KMS-11 (cell line): ENCODE measurements at regions not wholly inside any gene's neighbourhood (a gene's known extent, or its start where the extent isn't known, plus 50 kb on each side); places are given as distances from the start of the nearest gene placed in this dataset.

Experiments
- H2AFZ ChIP-seq: fragments of 200-600 bp; sonication (generic); 2 replicates; pipeline ENCODE4 v1.6.1; 2016; ENCODE audit warnings: antibody characterized with exemption, mixed run types, low read depth
- H3K27ac ChIP-seq: fragments of 200-600 bp; sonication (generic); 2 replicates; pipeline ENCODE4 v1.6.1; 2016; ENCODE audit warnings: mild to moderate bottlenecking, mixed run types
- H3K27me3 ChIP-seq: fragments of 200-600 bp; sonication (generic); 2 replicates; pipeline ENCODE4 v1.6.1; 2017; ENCODE audit warnings: mild to moderate bottlenecking, low read depth, mixed run types, moderate library complexity; ENCODE audit not compliant: insufficient read depth
- H3K36me3 ChIP-seq: fragments of 200-600 bp; sonication (generic); 2 replicates; pipeline ENCODE4 v1.6.1; 2017; ENCODE audit warnings: mild to moderate bottlenecking, mixed run types; ENCODE audit not compliant: insufficient read depth
- H3K4me1 ChIP-seq: fragments of 200-600 bp; sonication (generic); 2 replicates; pipeline ENCODE4 v1.6.1; 2016; ENCODE audit warnings: mild to moderate bottlenecking, low read depth, mixed run types; ENCODE audit not compliant: poor library complexity, severe bottlenecking
- H3K4me2 ChIP-seq: fragments of 200-600 bp; sonication (generic); 2 replicates; pipeline ENCODE4 v1.7.0; 2016; ENCODE audit warnings: mild to moderate bottlenecking, mixed run types
- H3K4me3 ChIP-seq: fragments of 200-600 bp; sonication (generic); IDR thresholded peaks from 2 replicates; pipeline ENCODE4 v1.6.1; 2017; ENCODE audit warnings: low read depth, low read length, mixed read lengths; ENCODE audit not compliant: insufficient read depth
- H3K79me2 ChIP-seq: fragments of 200-600 bp; sonication (generic); 2 replicates; pipeline ENCODE4 v1.6.1; 2016; ENCODE audit warnings: low read depth, mixed run types; ENCODE audit not compliant: insufficient read depth
- H3K9ac ChIP-seq: fragments of 200-600 bp; sonication (generic); 2 replicates; pipeline ENCODE4 v1.6.1; 2016; ENCODE audit warnings: mild to moderate bottlenecking, mixed run types
- H4K20me1 ChIP-seq: fragments of 200-600 bp; sonication (generic); 2 replicates; pipeline ENCODE4 v1.6.1; 2016; ENCODE audit warnings: mild to moderate bottlenecking, mixed run types; ENCODE audit not compliant: insufficient read depth
- CTCF ChIP-seq: fragments of 200-600 bp; sonication (generic); conservative IDR thresholded peaks from 2 replicates; pipeline ENCODE4 v1.6.1; 2017; ENCODE audit warnings: low read depth, mild to moderate bottlenecking, antibody characterized with exemption, low read length, moderate library complexity, mixed read lengths

- H3K4me3 ChIP-seq, result no peak overlapping the region
- TF ChIP-seq CTCF, result no peak
- no peaks in the 10 kb centered on the region for H3K36me3 ChIP-seq
Observed at GRCh38 chr13:91166714-91167511, 180.6 kb upstream of the MIR17HG start.

GRCh38 chr13:91167706-91168385 is 179.6 kb upstream of the MIR17HG start:
- Histone ChIP-seq H2AFZ (no peak overlapping the region), H4K20me1 (no peaks in the 10 kb centered on the region), H3K36me3 (no peaks in the 10 kb centered on the region), H3K4me2 (no peak overlapping the region), H3K79me2 (no peaks in the 10 kb centered on the region), H3K4me3 (no peak overlapping the region), H3K9ac (no peak overlapping the region), H3K4me1 (no peaks in the 10 kb centered on the region), H3K27me3 (no peaks in the 10 kb centered on the region), H3K27ac (no peak overlapping the region)
- TF ChIP-seq CTCF, result no peak

More at GRCh38 chr13:91166714-91167511, 180.6 kb upstream of the MIR17HG start:
- H4K20me1 ChIP-seq, result no peaks in the 10 kb centered on the region
- no peak overlapping the region for H2AFZ ChIP-seq
- H3K27me3 ChIP-seq, result no peaks in the 10 kb centered on the region
- no peaks in the 10 kb centered on the region for H3K4me1 ChIP-seq
- H3K79me2 ChIP-seq, result no peaks in the 10 kb centered on the region
- no peak overlapping the region for H3K27ac ChIP-seq
- H3K9ac ChIP-seq, result no peak overlapping the region
- no peak overlapping the region for H3K4me2 ChIP-seq

- no peaks in the 10 kb centered on the region for H3K36me3 ChIP-seq
- TF ChIP-seq CTCF, result no peak
- no peak overlapping the region for H3K4me2 ChIP-seq
- H3K4me3 ChIP-seq, result no peak overlapping the region
- H4K20me1 ChIP-seq, result no peaks in the 10 kb centered on the region
- no peaks in the 10 kb centered on the region for H3K27me3 ChIP-seq
- no peak overlapping the region for H3K27ac ChIP-seq
- no peak overlapping the region for H2AFZ ChIP-seq
- H3K79me2 ChIP-seq, result no peaks in the 10 kb centered on the region
- no peaks in the 10 kb centered on the region for H3K4me1 ChIP-seq
- H3K9ac ChIP-seq, result no peak overlapping the region
Observed at GRCh38 chr13:91168386-91168711, 179.1 kb upstream of the MIR17HG start.

GRCh38 chr13:91169321-91170050 is 178.0 kb upstream of the MIR17HG start:
- no peak overlapping the region for H3K27ac ChIP-seq
- H3K9ac ChIP-seq, result no peak overlapping the region
- H2AFZ ChIP-seq, result no peak overlapping the region
- TF ChIP-seq CTCF, result no peak
- H3K36me3 ChIP-seq, result no peaks in the 10 kb centered on the region
- no peaks in the 10 kb centered on the region for H3K27me3 ChIP-seq
- no peaks in the 10 kb centered on the region for H3K4me1 ChIP-seq
- H3K4me2 ChIP-seq, result no peak overlapping the region
- H4K20me1 ChIP-seq, result no peaks in the 10 kb centered on the region
- no peak overlapping the region for H3K4me3 ChIP-seq
- H3K79me2 ChIP-seq, result no peaks in the 10 kb centered on the region
